Thyroid gland (tissue), 4 donors: ENCODE measurements at regions not wholly inside any gene's neighbourhood (a gene's known extent, or its start where the extent isn't known, plus 50 kb on each side); places are given as distances from the start of the nearest gene placed in this dataset.

Experiments used
- DNase-seq, 2 donors: peaks; one replicate each; pipeline ENCODE4 v3.0.0-alpha.2; 2019
- H3K27ac ChIP-seq, 3 donors: fragments of 200-600 bp; sonication (generic); 1 replicate in 2 of 3; 2 replicates in 1 of 3; pipeline ENCODE4 v1.5.1; 2016 to 2019; ENCODE audit warnings: mild to moderate bottlenecking in 1 of 3, moderate library complexity in 1 of 3
- H3K27me3 ChIP-seq: fragments of 200-600 bp; sonication (generic); one replicate; pipeline ENCODE4 v1.5.1; 2019
- H3K36me3 ChIP-seq, 2 donors: fragments of 200-600 bp; sonication (generic); one replicate each; pipeline ENCODE4 v1.5.1; 2016 to 2019
- H3K4me1 ChIP-seq, 2 donors: fragments of 200-600 bp; sonication (generic); one replicate each; pipeline ENCODE4 v1.5.1; 2017 to 2019
- H3K4me3 ChIP-seq, 3 donors: fragments of 200-600 bp; sonication (generic); replicated peaks in 1 of 3; 1 replicate in 2 of 3; 2 replicates in 1 of 3; pipeline ENCODE4 v1.5.1; 2016; ENCODE audit warnings: mild to moderate bottlenecking in 1 of 3
- H3K9me3 ChIP-seq: fragments of 200-600 bp; sonication (generic); one replicate; pipeline ENCODE4 v1.5.1; 2017
- POLR2A ChIP-seq, 2 donors: fragments of 450-650 bp; IDR thresholded peaks; one replicate each; pipeline ENCODE4 v1.6.1; 2017; ENCODE audit warnings: antibody characterized with exemption in 2 of 2, mild to moderate bottlenecking in 2 of 2, moderate library complexity in 1 of 2
- WGBS, 2 donors: methylation state at CpG; one replicate each; pipeline ENCODE4 v1.1.5; 2017; 5-methylcytosine and 5-hydroxymethylcytosine counted together
- intact Hi-C: fragments of 100-400 bp; cut with DNase I; formaldehyde crosslinking; loops from one replicate; pipeline ENCODE4 v1.15.1; 2023
- TF ChIP-seq, protein P1 (sequence below), 6 experiments: fragments of 200-600 bp in 3 of 6; fragments of 450-650 bp in 3 of 6; sonication (generic) in 3 of 6; IDR thresholded peaks; one replicate each; pipeline ENCODE4 v1.5.1; 2016 to 2019; ENCODE audit warnings: antibody characterized with exemption in 6 of 6, mild to moderate bottlenecking in 2 of 6, inconsistent platforms in 1 of 6, moderate library complexity in 1 of 6

DNA sequence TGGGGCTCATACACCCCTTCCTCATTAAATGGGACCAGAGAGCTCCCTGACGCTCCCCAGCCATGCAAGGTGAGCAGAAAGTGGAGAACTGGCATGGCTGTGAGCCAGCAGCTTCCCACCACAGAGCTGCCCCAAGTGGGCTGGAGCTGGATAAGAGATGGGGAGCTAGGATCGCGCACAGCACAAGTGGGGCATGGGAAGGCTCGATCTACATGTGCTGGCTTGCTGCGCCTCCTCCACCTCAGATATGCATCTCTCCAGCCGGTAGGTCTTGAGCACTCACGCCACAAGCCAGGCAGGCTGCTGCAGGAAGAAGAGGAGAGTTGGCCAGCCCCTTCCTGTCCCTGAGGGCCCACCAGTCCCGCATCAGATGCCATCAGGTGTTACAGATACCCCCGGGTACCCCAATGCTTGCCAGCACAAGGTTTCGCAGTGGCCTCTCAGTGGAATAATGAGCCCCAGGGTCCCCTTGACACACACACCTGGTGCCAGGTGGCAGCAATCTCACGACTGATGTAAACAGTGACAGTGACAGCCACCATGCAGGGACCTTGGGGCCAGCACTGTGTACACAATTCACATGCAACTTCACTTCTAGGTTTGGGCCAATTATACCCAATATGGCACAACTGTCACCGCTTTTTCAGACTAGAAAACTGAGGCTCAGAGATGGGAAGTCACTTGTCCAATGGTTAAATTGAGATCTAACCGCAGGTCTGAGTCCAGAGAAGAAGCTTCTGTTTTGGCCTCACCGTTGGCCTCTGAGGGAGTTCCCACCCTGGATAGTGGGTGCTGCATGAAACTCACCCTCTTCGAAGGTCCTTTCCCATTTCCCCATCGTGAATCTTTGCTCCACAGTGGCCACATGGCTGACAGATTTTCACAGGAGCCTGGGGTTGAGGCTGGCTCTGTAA lies 79.3 kb downstream of the OAT start:
- DNase-seq, result no peak
- Histone ChIP-seq H3K36me3 (no peaks in the 10 kb centered on the region), H3K9me3 (no peaks in the 10 kb centered on the region), H3K4me1 (no peaks in the 10 kb centered on the region), H3K27me3 (no peaks in the 10 kb centered on the region), H3K4me3 (no peak overlapping the region), H3K27ac (no peak overlapping the region)
- intact Hi-C loops, result no loop called here
- TF ChIP-seq, protein P1, sequence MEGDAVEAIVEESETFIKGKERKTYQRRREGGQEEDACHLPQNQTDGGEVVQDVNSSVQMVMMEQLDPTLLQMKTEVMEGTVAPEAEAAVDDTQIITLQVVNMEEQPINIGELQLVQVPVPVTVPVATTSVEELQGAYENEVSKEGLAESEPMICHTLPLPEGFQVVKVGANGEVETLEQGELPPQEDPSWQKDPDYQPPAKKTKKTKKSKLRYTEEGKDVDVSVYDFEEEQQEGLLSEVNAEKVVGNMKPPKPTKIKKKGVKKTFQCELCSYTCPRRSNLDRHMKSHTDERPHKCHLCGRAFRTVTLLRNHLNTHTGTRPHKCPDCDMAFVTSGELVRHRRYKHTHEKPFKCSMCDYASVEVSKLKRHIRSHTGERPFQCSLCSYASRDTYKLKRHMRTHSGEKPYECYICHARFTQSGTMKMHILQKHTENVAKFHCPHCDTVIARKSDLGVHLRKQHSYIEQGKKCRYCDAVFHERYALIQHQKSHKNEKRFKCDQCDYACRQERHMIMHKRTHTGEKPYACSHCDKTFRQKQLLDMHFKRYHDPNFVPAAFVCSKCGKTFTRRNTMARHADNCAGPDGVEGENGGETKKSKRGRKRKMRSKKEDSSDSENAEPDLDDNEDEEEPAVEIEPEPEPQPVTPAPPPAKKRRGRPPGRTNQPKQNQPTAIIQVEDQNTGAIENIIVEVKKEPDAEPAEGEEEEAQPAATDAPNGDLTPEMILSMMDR (IDR thresholded peaks at IDR 0.05), result no peak
- TF ChIP-seq POLR2A (IDR thresholded peaks at IDR 0.05), result no peak
- WGBS, 2 donors, result 89 to 93% methylated on average over 6 to 15 of the region's 16 CpGs

DNA sequence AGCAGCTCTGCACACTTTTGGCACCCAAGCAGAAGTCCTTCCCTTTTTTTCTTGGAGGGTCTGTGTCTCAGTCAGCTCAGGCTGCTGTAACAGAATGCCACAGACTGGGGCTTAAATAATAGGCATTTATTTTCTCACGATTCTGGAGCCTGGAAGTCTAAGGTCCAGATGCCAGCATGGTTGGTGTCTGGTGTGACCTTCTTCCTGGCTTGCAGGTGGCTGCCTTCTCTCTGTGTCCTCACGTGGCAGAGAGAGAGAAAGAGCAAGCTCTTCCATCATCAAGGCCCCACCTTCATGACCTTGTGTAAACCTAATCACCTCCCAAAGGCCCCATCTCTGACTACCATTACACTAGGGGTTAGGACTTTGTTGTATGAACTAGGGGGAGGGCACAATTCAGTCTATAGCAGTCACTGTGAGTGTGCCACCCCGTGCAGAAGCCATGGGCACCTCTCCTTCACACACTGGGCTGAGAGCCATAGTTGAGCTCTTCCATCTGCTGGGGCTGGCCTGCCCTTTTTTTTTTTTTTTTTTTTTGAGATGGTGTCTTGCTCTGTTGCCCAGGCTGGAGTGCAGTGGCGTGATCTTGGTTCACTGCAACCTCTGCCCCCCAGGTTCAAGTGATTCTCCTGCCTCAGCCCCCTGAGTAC lies 80.3 kb downstream of the OAT start:
- 62 to 75% methylated on average over 4 of the region's 4 CpGs for WGBS, 2 donors
- no peak for TF ChIP-seq POLR2A (IDR thresholded peaks at IDR 0.05)
- TF ChIP-seq, protein P1 (IDR thresholded peaks at IDR 0.05), result no peak
- H3K27ac ChIP-seq, result no peak overlapping the region
- no peaks in the 10 kb centered on the region for H3K9me3 ChIP-seq
- H3K27me3 ChIP-seq, result no peaks in the 10 kb centered on the region
- intact Hi-C loops, result no loop called here
- no peaks in the 10 kb centered on the region for H3K36me3 ChIP-seq
- DNase-seq, result no peak
- no peak overlapping the region for H3K4me3 ChIP-seq
- no peaks in the 10 kb centered on the region for H3K4me1 ChIP-seq

DNA sequence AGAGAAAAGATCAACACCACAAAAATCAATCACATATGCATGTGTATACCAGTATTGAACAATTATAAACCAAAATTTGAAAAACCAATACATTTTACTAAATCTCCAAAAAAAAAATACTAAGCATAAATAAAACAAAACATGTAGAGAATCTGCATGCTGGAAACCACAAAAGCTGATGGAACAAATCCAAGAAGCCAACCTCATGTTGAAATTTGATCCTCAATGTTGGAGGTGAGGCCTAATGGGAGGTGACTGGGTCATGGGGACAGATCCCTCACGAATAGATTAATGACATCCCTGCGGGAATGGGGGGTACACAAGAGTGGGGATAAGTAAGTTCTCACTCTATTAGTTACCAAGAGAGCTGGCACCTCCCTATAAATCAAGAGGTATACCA lies 82.5 kb downstream of the OAT start:
- TF ChIP-seq, protein P1 (IDR thresholded peaks at IDR 0.05), result no peak
- TF ChIP-seq POLR2A (IDR thresholded peaks at IDR 0.05), result no peak
- intact Hi-C loops, result no loop called here
- Histone ChIP-seq H3K9me3 (no peaks in the 10 kb centered on the region), H3K4me3 (no peak overlapping the region), H3K27ac (no peak overlapping the region), H3K27me3 (no peaks in the 10 kb centered on the region), H3K4me1 (no peaks in the 10 kb centered on the region), H3K36me3 (no peaks in the 10 kb centered on the region)
- 42 to 46% methylated on average over 2 of the region's 2 CpGs for WGBS, 2 donors
- no peak for DNase-seq

DNA sequence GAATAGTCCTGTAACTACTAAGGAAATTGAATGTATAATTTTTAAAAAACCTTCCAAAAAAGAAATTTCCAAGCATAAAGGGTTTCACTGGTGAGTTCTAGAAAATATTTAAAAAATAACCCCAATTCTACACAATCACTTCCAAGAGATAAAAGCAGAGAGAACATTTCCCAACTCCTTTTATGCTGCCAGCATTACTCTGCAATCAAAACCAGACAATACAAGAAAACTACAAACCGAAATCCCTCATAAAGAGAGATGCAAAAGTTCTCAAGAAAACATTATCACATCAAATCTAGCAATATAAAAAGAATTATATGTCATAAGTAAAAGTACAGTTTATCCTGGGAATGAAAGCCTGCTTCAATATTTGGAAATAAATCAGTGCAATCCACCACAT lies 84.8 kb downstream of the OAT start:
- no peaks in the 10 kb centered on the region for H3K36me3 ChIP-seq
- no peak overlapping the region for H3K4me3 ChIP-seq
- no peaks in the 10 kb centered on the region for H3K4me1 ChIP-seq
- no peaks in the 10 kb centered on the region for H3K27me3 ChIP-seq
- TF ChIP-seq POLR2A (IDR thresholded peaks at IDR 0.05), result no peak
- TF ChIP-seq, protein P1 (IDR thresholded peaks at IDR 0.05), result no peak
- 66 to 80% methylated on average over 1 of the region's 1 CpG for WGBS, 2 donors
- intact Hi-C loops, result no loop called here
- H3K27ac ChIP-seq, result no peak overlapping the region
- H3K9me3 ChIP-seq, result no peaks in the 10 kb centered on the region
- no peak for DNase-seq

DNA sequence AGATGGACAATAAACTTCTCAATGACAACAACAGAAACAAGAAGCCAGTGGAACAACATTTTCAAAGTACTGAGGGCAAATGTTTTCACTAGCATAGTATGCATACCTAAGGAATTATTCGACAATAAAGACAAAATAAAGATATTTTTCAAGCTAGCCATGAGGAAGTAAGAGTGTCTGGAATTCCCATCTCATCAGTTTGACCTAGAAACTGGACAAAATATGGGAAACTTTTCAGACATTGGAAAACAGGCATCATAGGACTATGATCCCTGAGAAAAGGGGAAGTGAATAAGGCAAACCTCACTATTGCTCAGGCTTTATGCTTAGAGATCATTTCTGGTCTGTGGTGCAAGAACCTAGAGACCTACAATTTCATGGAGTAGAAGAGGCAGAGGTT lies 86.3 kb downstream of the OAT start:
- no peaks in the 10 kb centered on the region for H3K9me3 ChIP-seq
- H3K4me1 ChIP-seq, result no peaks in the 10 kb centered on the region
- no peak for TF ChIP-seq POLR2A (IDR thresholded peaks at IDR 0.05)
- TF ChIP-seq, protein P1 (IDR thresholded peaks at IDR 0.05), result no peak
- intact Hi-C loops, result no loop called here
- H3K4me3 ChIP-seq, result no peak overlapping the region
- DNase-seq, result no peak
- H3K27me3 ChIP-seq, result no peaks in the 10 kb centered on the region
- no peak overlapping the region for H3K27ac ChIP-seq
- H3K36me3 ChIP-seq, result no peaks in the 10 kb centered on the region
- 81 to 90% methylated on average over 1 of the region's 1 CpG for WGBS, 2 donors
